ENCODE measurements at regions not wholly inside any gene's neighbourhood (a gene's known extent, or its start where the extent isn't known, plus 50 kb on each side); places are given as distances from the start of the nearest gene placed in this dataset.
"Not testable (repeated sequence)": the region's sequence is repeated elsewhere in the genome, so short reads cannot be mapped to it uniquely, and the experiment has no call there.

DNA sequence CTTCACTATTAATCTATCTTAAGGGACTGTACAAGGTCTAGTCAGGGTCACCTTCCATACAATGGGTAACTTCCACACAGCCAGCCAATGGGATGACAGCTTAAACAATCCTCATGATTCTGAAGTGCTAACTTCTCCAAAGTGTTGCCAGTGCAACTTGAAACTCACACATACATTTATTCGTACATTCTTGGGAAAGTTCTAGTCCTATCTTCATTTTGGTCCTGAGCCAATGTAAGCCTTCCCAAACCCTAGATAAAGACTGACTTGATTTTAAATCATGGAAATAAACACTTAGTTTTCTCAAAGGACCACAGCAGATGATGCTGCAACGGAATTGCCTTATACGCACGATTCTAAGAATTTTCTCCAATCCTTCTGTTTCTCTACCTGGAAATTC, 117.5 kb upstream of the COL1A2 start:
- DNase-seq: no peak

DNA sequence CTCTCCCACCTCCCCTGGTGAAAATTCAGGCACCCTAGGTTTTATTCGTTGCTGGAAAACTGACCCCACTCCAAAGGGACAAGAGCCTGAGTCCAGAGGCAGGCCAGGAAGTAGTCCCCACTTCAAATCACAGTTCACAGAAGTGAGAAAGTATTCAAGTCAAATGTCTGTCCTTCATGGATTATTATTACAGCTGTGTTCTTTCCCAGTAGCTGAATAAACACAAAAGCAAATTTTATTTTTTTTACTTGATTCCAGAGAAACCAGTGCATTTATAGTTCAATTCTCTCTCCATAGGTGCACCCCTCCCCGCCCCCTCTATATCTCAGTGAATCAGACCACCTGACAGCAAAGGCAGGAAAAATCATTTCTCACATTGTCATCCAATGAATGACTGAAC, 113.8 kb upstream of the COL1A2 start:
- no peak for DNase-seq

- no peak for DNase-seq
Observed at GRCh38 chr7:94284104-94284503, 110.6 kb upstream of the COL1A2 start.

- no peak for DNase-seq
Observed at GRCh38 chr7:94286111-94286510, 108.6 kb upstream of the COL1A2 start.

GRCh38 chr7:94288096-94288495, 106.6 kb upstream of the COL1A2 start:
- no peak for DNase-seq

GRCh38 chr7:94289071-94289470, 105.6 kb upstream of the COL1A2 start:
- DNase-seq: no peak

GRCh38 chr7:94294471-94295131, 100.1 kb upstream of the COL1A2 start:
- no peak for DNase-seq

DNA sequence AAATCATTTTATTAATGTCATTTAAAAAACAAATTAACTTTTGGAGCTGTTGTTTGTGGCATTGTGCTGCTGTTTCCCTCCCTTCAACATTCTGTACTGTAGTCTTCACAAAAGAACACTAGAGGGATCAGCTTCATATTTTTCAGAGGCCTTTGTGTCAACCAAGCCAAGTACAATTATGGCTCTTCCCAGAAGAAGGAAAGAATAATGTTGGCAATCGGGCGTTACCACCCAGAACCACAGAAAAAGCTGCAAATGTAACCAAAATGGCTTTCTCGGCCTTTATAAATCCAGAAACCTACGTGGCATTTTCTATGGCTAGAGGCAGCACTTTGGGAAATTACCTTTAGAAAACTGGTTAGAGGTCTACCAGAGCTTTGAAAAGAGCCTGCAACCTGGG, 98.8 kb upstream of the COL1A2 start:
- DNase-seq: no peak

DNA sequence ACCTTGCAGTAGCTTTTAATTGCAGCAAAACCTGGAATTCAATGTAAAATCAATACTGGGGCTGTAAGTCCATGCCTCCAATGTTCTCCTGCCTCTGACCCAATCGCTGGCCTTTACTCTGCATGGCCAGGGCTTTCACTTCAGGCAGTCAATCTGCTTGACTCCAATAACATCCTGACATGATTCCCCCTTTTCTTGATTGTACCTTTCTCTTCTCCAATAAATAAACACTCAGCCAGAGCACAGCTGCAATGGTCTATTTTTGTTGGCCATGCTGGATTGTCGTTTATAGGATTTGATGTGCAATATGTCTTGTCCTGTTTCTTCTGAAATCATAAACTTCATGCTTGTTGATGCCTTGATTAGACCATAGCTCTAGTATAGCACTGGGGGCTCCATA, 97.8 kb upstream of the COL1A2 start:
- no peak for DNase-seq

DNA sequence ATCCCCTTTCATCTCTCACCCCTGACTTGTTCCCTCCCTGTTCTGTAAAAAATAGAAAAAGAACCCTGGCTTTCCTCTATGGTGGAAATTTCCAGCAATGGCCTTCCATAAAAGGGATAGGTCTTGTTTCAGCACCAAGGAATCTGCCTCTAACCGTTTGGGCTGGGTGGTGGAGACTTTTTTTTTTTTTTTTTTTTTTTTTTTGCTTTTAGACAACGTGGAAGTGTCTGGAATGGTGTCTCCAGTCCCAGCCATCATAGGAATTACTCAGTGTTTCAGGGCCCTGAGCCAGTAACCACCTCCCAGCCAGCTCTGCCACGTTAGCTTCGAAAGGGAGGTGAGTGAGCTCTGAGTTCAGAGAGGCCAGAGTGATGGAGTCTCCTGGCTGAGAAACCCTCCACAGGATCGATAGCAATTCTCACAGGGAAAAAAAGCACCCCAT, 97.3 kb upstream of the COL1A2 start:
- DNase-seq: no peak

DNA sequence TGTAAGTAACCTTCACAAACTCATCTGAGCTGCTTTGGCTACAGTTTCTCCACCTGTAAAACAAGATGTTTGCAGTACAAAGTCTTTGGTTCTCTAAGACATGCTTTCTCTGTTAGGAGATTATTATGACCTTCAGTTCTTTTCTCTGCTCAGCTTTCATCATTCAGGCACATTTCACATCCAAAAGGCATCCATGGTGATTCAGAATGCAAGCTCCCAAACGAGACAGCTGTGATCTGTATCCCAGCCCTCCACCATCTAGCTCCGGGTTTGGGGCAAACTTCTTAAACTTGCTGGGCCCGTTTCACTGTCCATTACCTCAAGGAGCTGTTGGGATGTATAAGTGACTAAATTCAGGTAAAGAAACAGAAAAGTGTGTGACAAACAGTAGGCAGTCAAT, 95.8 kb upstream of the COL1A2 start:
- DNase-seq: no peak

DNA sequence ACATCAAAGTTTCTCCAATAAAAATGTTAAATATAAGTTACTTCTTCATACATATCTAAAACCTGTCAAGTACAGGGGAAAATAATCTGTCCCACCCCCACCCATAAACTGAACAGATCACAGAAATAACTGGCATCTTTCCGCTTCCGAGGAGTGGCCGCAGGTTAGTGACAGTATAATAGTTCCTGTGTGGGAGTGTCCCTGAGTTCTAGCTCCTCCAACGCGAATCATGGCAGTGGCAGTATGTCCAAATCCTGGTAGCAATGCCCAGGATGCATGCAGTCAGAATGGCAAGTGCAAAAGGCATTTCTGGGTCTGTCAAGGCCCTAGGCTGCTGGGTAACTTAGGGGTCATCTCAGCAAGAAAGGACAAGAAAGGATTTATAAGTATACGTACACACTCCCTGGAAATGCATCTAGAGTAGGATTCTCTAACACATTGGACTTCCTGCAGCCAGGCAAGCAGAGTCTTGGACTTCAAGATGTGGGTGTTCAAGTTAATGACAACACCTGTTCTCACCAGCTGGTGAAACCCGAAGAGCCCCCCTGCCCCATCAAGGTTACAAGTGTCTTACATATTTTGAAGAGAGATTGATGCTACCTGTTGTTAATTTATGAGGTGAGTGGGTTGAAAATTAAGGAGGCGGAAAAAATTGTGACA, 94.4 kb upstream of the COL1A2 start:
- DNase-seq: no peak

DNA sequence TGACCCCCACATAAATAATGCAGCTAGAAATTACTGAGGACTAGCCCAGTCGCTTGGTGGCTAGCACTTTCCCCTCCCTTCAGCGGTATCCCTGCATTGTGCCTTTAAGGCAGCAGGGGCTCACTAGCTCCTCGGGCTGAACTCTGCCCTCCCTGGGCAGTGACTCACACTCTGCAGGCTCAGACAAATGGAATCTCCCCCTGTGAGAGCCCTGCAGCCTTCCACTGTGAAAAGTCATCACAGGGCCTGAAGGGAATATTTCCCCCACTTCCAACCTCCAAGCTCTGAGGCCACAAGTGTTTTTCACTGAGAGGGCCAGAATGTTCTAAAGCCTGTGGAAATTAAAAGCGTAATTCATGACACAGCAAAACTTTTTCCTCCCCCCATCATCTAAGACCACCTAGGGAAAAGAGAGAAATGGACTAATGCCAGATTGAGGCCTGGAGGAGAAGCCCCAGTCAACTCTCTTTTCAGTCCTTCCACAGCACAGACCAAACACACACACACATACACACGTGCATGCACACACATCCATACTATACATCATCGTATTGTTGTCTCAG, 93.6 kb upstream of the COL1A2 start:
- no peak for DNase-seq

GRCh38 chr7:94303118-94303517, 91.6 kb upstream of the COL1A2 start:
- no peak for DNase-seq

- no peak for DNase-seq
Observed at GRCh38 chr7:94303695-94304094, 91.0 kb upstream of the COL1A2 start.

DNA sequence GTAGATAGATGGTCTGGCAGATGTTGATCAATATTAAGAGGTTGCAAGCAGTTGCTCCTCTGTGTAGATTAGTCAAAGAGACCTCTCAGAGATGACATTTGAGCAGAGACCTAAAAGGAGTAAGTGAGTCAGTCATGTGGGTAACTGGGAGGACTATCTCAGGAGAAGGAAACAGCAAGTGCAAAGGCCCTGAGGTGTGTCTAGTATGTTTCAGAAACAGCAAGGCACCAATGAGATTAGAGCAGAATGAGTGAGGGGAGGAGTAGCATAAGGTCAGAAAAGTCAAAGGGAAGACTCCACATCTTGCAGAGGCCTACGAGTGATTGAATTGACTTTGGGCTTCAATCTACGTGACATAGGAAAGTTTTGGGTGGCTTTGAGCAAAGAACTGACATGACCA, 89.8 kb upstream of the COL1A2 start:
- no peak for DNase-seq

- no peak for DNase-seq
Observed at GRCh38 chr7:94305836-94306235, 88.9 kb upstream of the COL1A2 start.

- no peak for DNase-seq
Observed at GRCh38 chr7:94307399-94308048, 87.2 kb upstream of the COL1A2 start.

GRCh38 chr7:94311515-94311914, 83.2 kb upstream of the COL1A2 start:
- DNase-seq: no peak

DNA sequence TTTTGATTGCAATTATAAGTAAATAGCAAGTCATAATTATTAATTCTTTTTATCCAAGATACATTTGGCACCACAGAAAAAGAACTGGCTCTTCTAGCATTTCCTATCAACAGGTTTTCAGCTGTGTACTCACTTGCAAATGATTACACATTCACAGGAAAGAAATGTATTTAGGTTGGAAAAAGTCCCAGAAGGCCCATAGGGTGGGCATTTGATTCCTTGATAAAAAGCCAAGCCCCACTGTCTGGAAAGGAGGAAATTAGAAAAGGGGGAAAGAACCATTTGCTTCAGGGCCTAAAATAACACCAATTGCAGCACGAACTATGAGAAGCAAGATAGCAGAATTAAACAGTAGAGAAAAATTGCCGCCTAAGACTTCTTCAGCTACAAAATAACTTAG, 80.8 kb upstream of the COL1A2 start:
- no peak for DNase-seq

- DNase-seq: no peak
Observed at GRCh38 chr7:94314413-94315410, 80.0 kb upstream of the COL1A2 start.

- DNase-seq: not testable (repeated sequence)
Observed at GRCh38 chr7:94321138-94321537, 73.6 kb upstream of the COL1A2 start.

- DNase-seq: no peak
Observed at GRCh38 chr7:94323844-94324243, 70.9 kb upstream of the COL1A2 start.

Data from activated CD4-positive, alpha-beta T cell treated with anti-CD3 and anti-CD28 coated beads, Interleukin-2, amount 50 U/mL, for 1 hour (primary cell).